ENCODE measurements at regions not wholly inside any gene's neighbourhood (a gene's known extent, or its start where the extent isn't known, plus 50 kb on each side); places are given as distances from the start of the nearest gene placed in this dataset.

- no peak for DNase-seq (ENCODE audit: low read depth)
- no peak for TF ChIP-seq CTCF (IDR thresholded peaks at IDR 0.05; ENCODE audit: control insufficient read depth, insufficient read depth, low read depth, low read length, missing control alignments)
- no peak overlapping the region for H3K4me3 ChIP-seq (ENCODE audit: control insufficient read depth, low read depth, low read length)
Measured at GRCh38 chr3:159326998-159327397, 525.1 kb downstream of the MFSD1 start.

- no peak for TF ChIP-seq CTCF (IDR thresholded peaks at IDR 0.05; ENCODE audit: control insufficient read depth, insufficient read depth, low read depth, low read length, missing control alignments)
- H3K4me3 ChIP-seq (ENCODE audit: control insufficient read depth, low read depth, low read length) = no peak overlapping the region
- DNase-seq (ENCODE audit: low read depth) = no peak
Measured at GRCh38 chr3:159332535-159333099, 530.8 kb downstream of the MFSD1 start.

- TF ChIP-seq CTCF (IDR thresholded peaks at IDR 0.05; ENCODE audit: control insufficient read depth, insufficient read depth, low read depth, low read length, missing control alignments) = no peak
- no peak for DNase-seq (ENCODE audit: low read depth)
- no peak overlapping the region for H3K4me3 ChIP-seq (ENCODE audit: control insufficient read depth, low read depth, low read length)
Measured at GRCh38 chr3:159339131-159339530, 537.3 kb downstream of the MFSD1 start.

- no peak for TF ChIP-seq CTCF (IDR thresholded peaks at IDR 0.05; ENCODE audit: control insufficient read depth, insufficient read depth, low read depth, low read length, missing control alignments)
- no peak for DNase-seq (ENCODE audit: low read depth)
- H3K4me3 ChIP-seq (ENCODE audit: control insufficient read depth, low read depth, low read length) = no peak overlapping the region
Measured at GRCh38 chr3:159340877-159341500, 539.1 kb downstream of the MFSD1 start.

- TF ChIP-seq CTCF (IDR thresholded peaks at IDR 0.05; ENCODE audit: control insufficient read depth, insufficient read depth, low read depth, low read length, missing control alignments) = no peak
- DNase-seq (ENCODE audit: low read depth) = no peak
- H3K4me3 ChIP-seq (ENCODE audit: control insufficient read depth, low read depth, low read length) = no peak overlapping the region
Measured at GRCh38 chr3:159346271-159346903, 544.5 kb downstream of the MFSD1 start.

GRCh38 chr3:159348431-159348830, 546.6 kb downstream of the MFSD1 start:
- no peak for DNase-seq (ENCODE audit: low read depth)
- H3K4me3 ChIP-seq (ENCODE audit: control insufficient read depth, low read depth, low read length) = no peak overlapping the region
- no peak for TF ChIP-seq CTCF (IDR thresholded peaks at IDR 0.05; ENCODE audit: control insufficient read depth, insufficient read depth, low read depth, low read length, missing control alignments)
